WTC11 (cell line): ENCODE measurements at regions not wholly inside any gene's neighbourhood (a gene's known extent, or its start where the extent isn't known, plus 50 kb on each side); places are given as distances from the start of the nearest gene placed in this dataset.

Source experiments
- ATAC-seq: fragments of 200-7000 bp; cut with Tn5 transposase; 2 replicates; pipeline ENCODE4 v1.10.0; 2021; ENCODE audit warnings: mild to moderate bottlenecking, moderate library complexity
- CTCF ChIA-PET: fragments of 300-600 bp; sonication (Branson Sonifier 250); formaldehyde crosslinking; loops from one replicate; lab custom pipeline; 2021; ENCODE audit warnings: antibody characterized with exemption; lab: Charles Lee
- POLR2A ChIA-PET: fragments of 350-600 bp; sonication (Branson Sonifier 250); formaldehyde crosslinking; loops from one replicate; lab custom pipeline; 2021; ENCODE audit warnings: antibody characterized with exemption; lab: Charles Lee
- DNase-seq: peaks from one replicate; pipeline ENCODE4 v3.0.0; 2021; ENCODE audit warnings: low spot score
- H3K27ac Mint-ChIP-seq: 2 replicates; pipeline ENCODE4 v1.8.0; 2021; ENCODE audit warnings: mixed read lengths
- H3K27me3 Mint-ChIP-seq: 2 replicates; pipeline ENCODE4 v1.8.0; 2021; ENCODE audit warnings: low read depth, mild to moderate bottlenecking, moderate library complexity, mixed read lengths
- H3K36me3 Mint-ChIP-seq: 2 replicates; pipeline ENCODE4 v1.8.0; 2021; ENCODE audit warnings: mixed read lengths
- H3K4me1 Mint-ChIP-seq: 2 replicates; pipeline ENCODE4 v1.8.0; 2022; ENCODE audit warnings: mixed read lengths
- H3K4me3 Mint-ChIP-seq: 2 replicates; pipeline ENCODE4 v1.8.0; 2021; ENCODE audit warnings: mild to moderate bottlenecking, moderate library complexity, mixed read lengths
- H3K9me3 Mint-ChIP-seq: 2 replicates; pipeline ENCODE4 v1.8.0; 2021; ENCODE audit warnings: mixed read lengths
- ARID4B ChIP-seq: sonication (generic); formaldehyde crosslinking; IDR thresholded peaks from 2 replicates; pipeline ENCODE4 v1.8.0; 2023; ENCODE audit warnings: missing genetic modification reagents, mild to moderate bottlenecking, borderline replicate concordance
- ATF3 ChIP-seq: sonication (generic); formaldehyde crosslinking; conservative IDR thresholded peaks from 2 replicates; pipeline ENCODE4 v1.8.1; 2022; ENCODE audit warnings: mild to moderate bottlenecking, missing genetic modification reagents
- CBFB ChIP-seq: sonication (generic); formaldehyde crosslinking; IDR thresholded peaks from 2 replicates; pipeline ENCODE4 v1.8.1; 2022; ENCODE audit warnings: mild to moderate bottlenecking, low read depth, missing genetic modification reagents
- E2F5 ChIP-seq: sonication (generic); formaldehyde crosslinking; IDR thresholded peaks from 2 replicates; pipeline ENCODE4 v1.8.1; 2022; ENCODE audit warnings: mild to moderate bottlenecking, moderate library complexity, missing genetic modification reagents
- GABPB1 ChIP-seq: sonication (generic); formaldehyde crosslinking; IDR thresholded peaks from 2 replicates; pipeline ENCODE4 v1.8.1; 2023; ENCODE audit warnings: mild to moderate bottlenecking, missing genetic modification reagents
- GRHL2 ChIP-seq: fragments of 250-450 bp; sonication (Bioruptor Pico); IDR thresholded peaks from 2 replicates; pipeline ENCODE4 v1.8.0; 2022; ENCODE audit warnings: mild to moderate bottlenecking, moderate library complexity; ENCODE audit not compliant: insufficient replicate concordance, severe bottlenecking
- HMGXB4 ChIP-seq: sonication (generic); formaldehyde crosslinking; IDR thresholded peaks from 2 replicates; pipeline ENCODE4 v1.8.1; 2023; ENCODE audit warnings: mild to moderate bottlenecking, moderate library complexity, missing genetic modification reagents
- TEAD1 ChIP-seq: sonication (generic); formaldehyde crosslinking; IDR thresholded peaks from 2 replicates; pipeline ENCODE4 v1.8.0; 2022; ENCODE audit warnings: mild to moderate bottlenecking, missing genetic modification reagents
- ZNF121 ChIP-seq: sonication (generic); formaldehyde crosslinking; IDR thresholded peaks from 2 replicates; pipeline ENCODE4 v1.8.0; 2023; ENCODE audit warnings: missing genetic modification reagents
- ZNF423 ChIP-seq: fragments of 250-450 bp; sonication (Bioruptor Pico); IDR thresholded peaks from 2 replicates; pipeline ENCODE4 v2.1.2; 2022; ENCODE audit warnings: mild to moderate bottlenecking, moderate library complexity
- ZNF425 ChIP-seq: fragments of 250-450 bp; sonication (Bioruptor Pico); conservative IDR thresholded peaks from 2 replicates; pipeline ENCODE4 v1.9.0; 2021; ENCODE audit warnings: mild to moderate bottlenecking
- ZNF532 ChIP-seq: fragments of 250-450 bp; sonication (Bioruptor Pico); IDR thresholded peaks from 2 replicates; pipeline ENCODE4 v1.9.0; 2021; ENCODE audit warnings: mild to moderate bottlenecking, borderline replicate concordance
- TF ChIP-seq, protein P1 (sequence below): fragments of 200-600 bp; IDR thresholded peaks from 2 replicates; pipeline ENCODE4 v1.8.0; 2022; ENCODE audit warnings: antibody characterized with exemption

GRCh38 chr4:94036964-94037363 lies 170.7 kb upstream of the SMARCAD1 start (continued):
- TF ChIP-seq ZNF425 (CRISPR knock-in tag): no peak

- no peak for ATAC-seq
- Mint-ChIP-seq H3K9me3 (peaks cover 3% of the 10 kb centered on the region; the same call in 1 of the 2 replicates), H3K27ac (no peak overlapping the region), H3K27me3 (no peaks in the 10 kb centered on the region), H3K4me3 (no peak overlapping the region), H3K36me3 (no peaks in the 10 kb centered on the region; the same call in 1 of the 2 replicates), H3K4me1 (peaks cover 4% of the 10 kb centered on the region)
- TF ChIP-seq TEAD1 (CRISPR knock-in tag): no peak
- no peak for TF ChIP-seq E2F5 (CRISPR knock-in tag)
- no peak for TF ChIP-seq GRHL2 (CRISPR knock-in tag)
- TF ChIP-seq, protein P1, sequence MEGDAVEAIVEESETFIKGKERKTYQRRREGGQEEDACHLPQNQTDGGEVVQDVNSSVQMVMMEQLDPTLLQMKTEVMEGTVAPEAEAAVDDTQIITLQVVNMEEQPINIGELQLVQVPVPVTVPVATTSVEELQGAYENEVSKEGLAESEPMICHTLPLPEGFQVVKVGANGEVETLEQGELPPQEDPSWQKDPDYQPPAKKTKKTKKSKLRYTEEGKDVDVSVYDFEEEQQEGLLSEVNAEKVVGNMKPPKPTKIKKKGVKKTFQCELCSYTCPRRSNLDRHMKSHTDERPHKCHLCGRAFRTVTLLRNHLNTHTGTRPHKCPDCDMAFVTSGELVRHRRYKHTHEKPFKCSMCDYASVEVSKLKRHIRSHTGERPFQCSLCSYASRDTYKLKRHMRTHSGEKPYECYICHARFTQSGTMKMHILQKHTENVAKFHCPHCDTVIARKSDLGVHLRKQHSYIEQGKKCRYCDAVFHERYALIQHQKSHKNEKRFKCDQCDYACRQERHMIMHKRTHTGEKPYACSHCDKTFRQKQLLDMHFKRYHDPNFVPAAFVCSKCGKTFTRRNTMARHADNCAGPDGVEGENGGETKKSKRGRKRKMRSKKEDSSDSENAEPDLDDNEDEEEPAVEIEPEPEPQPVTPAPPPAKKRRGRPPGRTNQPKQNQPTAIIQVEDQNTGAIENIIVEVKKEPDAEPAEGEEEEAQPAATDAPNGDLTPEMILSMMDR: no peak
- no peak for TF ChIP-seq ZNF532 (CRISPR knock-in tag)
- TF ChIP-seq ZNF121 (CRISPR knock-in tag): no peak
- no peak for DNase-seq
- CTCF ChIA-PET: no interaction called here
- POLR2A ChIA-PET: no interaction called here
These were observed 169.5 kb upstream of the SMARCAD1 start for GRCh38 chr4:94038195-94038594.

DNA sequence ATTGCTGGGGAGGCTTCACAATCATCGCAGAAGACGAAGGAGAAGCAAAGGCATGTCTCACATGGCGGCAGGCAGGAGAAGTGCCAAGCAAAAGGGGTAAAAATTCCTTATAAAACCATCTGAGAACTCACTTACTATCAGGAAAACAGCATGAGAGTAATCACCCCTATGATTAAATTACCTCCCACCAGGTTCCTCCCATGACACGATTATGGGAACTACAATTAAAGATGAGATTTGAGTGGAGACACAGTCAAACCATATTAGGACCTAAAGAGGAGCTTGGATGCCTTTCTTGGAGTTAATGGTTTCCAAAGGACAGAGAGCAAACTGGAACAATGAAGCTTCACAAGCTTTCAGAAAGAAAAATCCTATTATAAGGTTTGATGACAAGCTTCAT lies 168.4 kb upstream of the SMARCAD1 start:
- no peak for DNase-seq
- peaks cover 5% of the 10 kb centered on the region for H3K36me3 Mint-ChIP-seq
- H3K9me3 Mint-ChIP-seq: peaks cover 10% of the 10 kb centered on the region
- H3K4me3 Mint-ChIP-seq: no peak overlapping the region
- H3K27ac Mint-ChIP-seq: no peak overlapping the region
- ChIA-PET POLR2A (no interaction called here), CTCF (no interaction called here)
- peaks cover 4% of the 10 kb centered on the region for H3K4me1 Mint-ChIP-seq
- no peak for ATAC-seq
- no peaks in the 10 kb centered on the region for H3K27me3 Mint-ChIP-seq
- TF ChIP-seq GABPB1 (CRISPR knock-in tag) (no peak), ATF3 (CRISPR knock-in tag) (no peak), ZNF423 (CRISPR knock-in tag) (no peak), ARID4B (no peak), HMGXB4 (CRISPR knock-in tag) (no peak), CBFB (CRISPR knock-in tag) (no peak)
